ENCODE measurements at regions not wholly inside any gene's neighbourhood (a gene's known extent, or its start where the extent isn't known, plus 50 kb on each side); places are given as distances from the start of the nearest gene placed in this dataset.

DNA sequence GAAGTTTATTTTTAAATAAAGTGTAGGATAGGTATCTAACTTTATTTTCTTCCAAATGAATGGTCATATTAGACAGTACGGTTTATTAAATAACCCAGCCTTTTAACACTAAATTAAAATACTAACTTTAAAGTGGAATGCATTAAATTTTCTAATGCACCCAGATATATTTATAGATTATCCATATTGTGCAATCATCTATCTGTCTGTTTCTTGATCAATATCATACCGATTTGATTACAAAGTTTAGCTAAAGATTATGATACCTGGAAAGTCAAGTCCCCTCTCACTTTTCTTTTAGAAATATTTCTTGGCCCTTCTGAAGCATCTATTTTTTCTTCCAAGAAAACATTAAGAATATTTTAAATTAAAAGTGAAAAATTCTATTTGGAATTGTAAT, 124.3 kb upstream of the PDE5A start:
- TF ChIP-seq CTCF (IDR thresholded peaks at IDR 0.05) (no peak), POLR2A (IDR thresholded peaks at IDR 0.05) (no peak)
